H1 (cell line): ENCODE measurements at regions not wholly inside any gene's neighbourhood (a gene's known extent, or its start where the extent isn't known, plus 50 kb on each side); places are given as distances from the start of the nearest gene placed in this dataset.

ENCODE experiments used
- CBX8 ChIP-seq: fragments of 300-800, 300-1000 bp; sonication (generic); IDR thresholded peaks from 2 replicates; pipeline ENCODE4 v1.7.1; 2016; ENCODE audit warnings: low read depth, low read length, borderline replicate concordance
- CREB1 ChIP-seq: IDR thresholded peaks from 2 replicates; pipeline ENCODE4 v1.6.1; 2012; ENCODE audit warnings: inconsistent platforms
- GABPA ChIP-seq: IDR thresholded peaks from 2 replicates; pipeline ENCODE4 v1.6.1; 2011; ENCODE audit warnings: mild to moderate bottlenecking, low read length, moderate library complexity, borderline replicate concordance; ENCODE audit not compliant: insufficient read depth
- POLR2A ChIP-seq, 2 experiments: IDR thresholded peaks; 1 replicate in 1 of 2; 2 replicates in 1 of 2; pipeline ENCODE4 v1.6.1; 2011; ENCODE audit warnings: low read depth in 2 of 2, low read length in 2 of 2, mild to moderate bottlenecking in 2 of 2; ENCODE audit errors: control extremely low read depth in 1 of 2
- POLR2AphosphoS5 ChIP-seq: IDR thresholded peaks from 2 replicates; pipeline ENCODE4 v1.6.1; 2011; ENCODE audit warnings: low read depth, low read length
- RXRA ChIP-seq: IDR thresholded peaks from 2 replicates; pipeline ENCODE4 v1.6.1; 2011; ENCODE audit warnings: low read depth, mild to moderate bottlenecking, low read length, moderate library complexity; ENCODE audit not compliant: insufficient read depth
- SP1 ChIP-seq: IDR thresholded peaks from 2 replicates; pipeline ENCODE4 v1.6.1; 2011; ENCODE audit warnings: low read depth, low read length
- SP4 ChIP-seq: IDR thresholded peaks from 2 replicates; pipeline ENCODE4 v1.6.1; 2012; ENCODE audit warnings: low read length, inconsistent platforms
- SUZ12 ChIP-seq: fragments of 200-600 bp; sonication (generic); IDR thresholded peaks from 2 replicates; pipeline ENCODE4 v1.6.1; 2012; ENCODE audit warnings: mild to moderate bottlenecking, inconsistent platforms, low read length, moderate library complexity, mixed read lengths
- YY1 ChIP-seq: IDR thresholded peaks from 2 replicates; pipeline ENCODE4 v1.6.1; 2011; ENCODE audit warnings: low read depth, mild to moderate bottlenecking, low read length
- ZNF274 ChIP-seq: IDR thresholded peaks from 2 replicates; pipeline ENCODE4 v1.7.0; 2012; ENCODE audit warnings: low read length, borderline replicate concordance; ENCODE audit errors: extremely low read depth
- TF ChIP-seq, protein P1 (sequence below), 3 experiments: IDR thresholded peaks; 1 replicate in 2 of 3; 2 replicates in 1 of 3; pipeline versions ENCODE4 v1.5.1 to v1.6.1; 2011; ENCODE audit warnings: low read length in 3 of 3, mild to moderate bottlenecking in 3 of 3, inconsistent platforms in 2 of 3, low read depth in 1 of 3, moderate library complexity in 1 of 3; ENCODE audit not compliant: insufficient read depth in 1 of 3; ENCODE audit errors: control extremely low read depth in 1 of 3
- TF ChIP-seq, protein P2 (sequence below): IDR thresholded peaks from 2 replicates; pipeline ENCODE4 v1.6.1; 2011; ENCODE audit warnings: low read depth, mild to moderate bottlenecking, low read length; ENCODE audit not compliant: insufficient read depth

DNA sequence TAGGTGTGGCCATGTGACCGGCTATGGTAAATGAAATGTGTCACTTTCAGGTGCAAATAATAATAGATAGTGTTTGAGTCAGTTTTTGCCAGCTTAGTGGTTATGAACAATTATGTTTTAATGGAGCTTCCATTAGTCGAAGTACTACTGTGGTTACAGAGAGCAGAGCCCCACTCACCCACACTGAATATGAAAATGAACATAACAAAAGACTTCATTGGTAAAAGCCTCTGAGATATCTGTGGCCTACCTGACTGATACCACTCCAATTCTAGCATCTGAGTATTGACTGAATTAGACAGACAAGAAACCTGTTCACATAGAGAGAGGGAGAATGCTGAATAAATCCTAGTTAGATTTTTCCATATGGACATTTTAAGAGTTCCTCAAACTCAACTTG, 405.6 kb downstream of the BRINP1 start:
- TF ChIP-seq, protein P1, sequence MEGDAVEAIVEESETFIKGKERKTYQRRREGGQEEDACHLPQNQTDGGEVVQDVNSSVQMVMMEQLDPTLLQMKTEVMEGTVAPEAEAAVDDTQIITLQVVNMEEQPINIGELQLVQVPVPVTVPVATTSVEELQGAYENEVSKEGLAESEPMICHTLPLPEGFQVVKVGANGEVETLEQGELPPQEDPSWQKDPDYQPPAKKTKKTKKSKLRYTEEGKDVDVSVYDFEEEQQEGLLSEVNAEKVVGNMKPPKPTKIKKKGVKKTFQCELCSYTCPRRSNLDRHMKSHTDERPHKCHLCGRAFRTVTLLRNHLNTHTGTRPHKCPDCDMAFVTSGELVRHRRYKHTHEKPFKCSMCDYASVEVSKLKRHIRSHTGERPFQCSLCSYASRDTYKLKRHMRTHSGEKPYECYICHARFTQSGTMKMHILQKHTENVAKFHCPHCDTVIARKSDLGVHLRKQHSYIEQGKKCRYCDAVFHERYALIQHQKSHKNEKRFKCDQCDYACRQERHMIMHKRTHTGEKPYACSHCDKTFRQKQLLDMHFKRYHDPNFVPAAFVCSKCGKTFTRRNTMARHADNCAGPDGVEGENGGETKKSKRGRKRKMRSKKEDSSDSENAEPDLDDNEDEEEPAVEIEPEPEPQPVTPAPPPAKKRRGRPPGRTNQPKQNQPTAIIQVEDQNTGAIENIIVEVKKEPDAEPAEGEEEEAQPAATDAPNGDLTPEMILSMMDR (IDR thresholded peaks at IDR 0.05; ENCODE audit: control extremely low read depth in 1 of 3, insufficient read depth in 1 of 3, low read depth in 1 of 3, low read length in 3 of 3) = no peak
- TF ChIP-seq CREB1 (no peak), SUZ12 (no peak), CBX8 (no peak), POLR2A (IDR thresholded peaks at IDR 0.05; ENCODE audit: control extremely low read depth in 1 of 2, low read depth in 2 of 2, low read length in 2 of 2) (no peak), RXRA (no peak), YY1 (no peak), SP4 (no peak), SP1 (no peak), ZNF274 (no peak), GABPA (no peak), POLR2AphosphoS5 (no peak)
- TF ChIP-seq, protein P2, sequence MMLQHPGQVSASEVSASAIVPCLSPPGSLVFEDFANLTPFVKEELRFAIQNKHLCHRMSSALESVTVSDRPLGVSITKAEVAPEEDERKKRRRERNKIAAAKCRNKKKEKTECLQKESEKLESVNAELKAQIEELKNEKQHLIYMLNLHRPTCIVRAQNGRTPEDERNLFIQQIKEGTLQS = no peak
